ENCODE measurements at regions not wholly inside any gene's neighbourhood (a gene's known extent, or its start where the extent isn't known, plus 50 kb on each side); places are given as distances from the start of the nearest gene placed in this dataset.

DNA sequence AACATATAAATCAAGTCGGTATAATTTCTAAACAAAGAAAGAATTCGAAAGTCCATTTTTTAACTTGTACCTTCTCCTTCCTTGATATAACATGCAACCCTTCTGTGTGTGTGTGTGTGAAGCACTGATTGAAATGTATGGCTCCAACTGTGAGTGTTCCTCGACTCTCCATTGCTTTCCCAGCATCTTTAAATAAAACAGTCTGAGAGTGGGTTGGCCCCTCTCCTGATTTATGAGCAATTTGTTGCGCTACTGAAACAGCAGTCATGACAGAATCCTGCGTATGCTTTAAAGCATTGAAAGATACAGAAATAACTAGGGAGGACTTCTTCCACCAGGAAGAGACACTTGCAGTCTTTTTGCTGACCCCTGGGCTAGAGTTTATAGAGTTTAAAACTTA, 340.0 kb upstream of the SATB1 start:
- TF ChIP-seq, protein P1, sequence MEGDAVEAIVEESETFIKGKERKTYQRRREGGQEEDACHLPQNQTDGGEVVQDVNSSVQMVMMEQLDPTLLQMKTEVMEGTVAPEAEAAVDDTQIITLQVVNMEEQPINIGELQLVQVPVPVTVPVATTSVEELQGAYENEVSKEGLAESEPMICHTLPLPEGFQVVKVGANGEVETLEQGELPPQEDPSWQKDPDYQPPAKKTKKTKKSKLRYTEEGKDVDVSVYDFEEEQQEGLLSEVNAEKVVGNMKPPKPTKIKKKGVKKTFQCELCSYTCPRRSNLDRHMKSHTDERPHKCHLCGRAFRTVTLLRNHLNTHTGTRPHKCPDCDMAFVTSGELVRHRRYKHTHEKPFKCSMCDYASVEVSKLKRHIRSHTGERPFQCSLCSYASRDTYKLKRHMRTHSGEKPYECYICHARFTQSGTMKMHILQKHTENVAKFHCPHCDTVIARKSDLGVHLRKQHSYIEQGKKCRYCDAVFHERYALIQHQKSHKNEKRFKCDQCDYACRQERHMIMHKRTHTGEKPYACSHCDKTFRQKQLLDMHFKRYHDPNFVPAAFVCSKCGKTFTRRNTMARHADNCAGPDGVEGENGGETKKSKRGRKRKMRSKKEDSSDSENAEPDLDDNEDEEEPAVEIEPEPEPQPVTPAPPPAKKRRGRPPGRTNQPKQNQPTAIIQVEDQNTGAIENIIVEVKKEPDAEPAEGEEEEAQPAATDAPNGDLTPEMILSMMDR (IDR thresholded peaks at IDR 0.05; ENCODE audit: low read length) = no peak
- TF ChIP-seq EZH2 (IDR thresholded peaks at IDR 0.05; ENCODE audit: borderline replicate concordance, low read length) = no peak
